ENCODE measurements at regions not wholly inside any gene's neighbourhood (a gene's known extent, or its start where the extent isn't known, plus 50 kb on each side); places are given as distances from the start of the nearest gene placed in this dataset.

DNA sequence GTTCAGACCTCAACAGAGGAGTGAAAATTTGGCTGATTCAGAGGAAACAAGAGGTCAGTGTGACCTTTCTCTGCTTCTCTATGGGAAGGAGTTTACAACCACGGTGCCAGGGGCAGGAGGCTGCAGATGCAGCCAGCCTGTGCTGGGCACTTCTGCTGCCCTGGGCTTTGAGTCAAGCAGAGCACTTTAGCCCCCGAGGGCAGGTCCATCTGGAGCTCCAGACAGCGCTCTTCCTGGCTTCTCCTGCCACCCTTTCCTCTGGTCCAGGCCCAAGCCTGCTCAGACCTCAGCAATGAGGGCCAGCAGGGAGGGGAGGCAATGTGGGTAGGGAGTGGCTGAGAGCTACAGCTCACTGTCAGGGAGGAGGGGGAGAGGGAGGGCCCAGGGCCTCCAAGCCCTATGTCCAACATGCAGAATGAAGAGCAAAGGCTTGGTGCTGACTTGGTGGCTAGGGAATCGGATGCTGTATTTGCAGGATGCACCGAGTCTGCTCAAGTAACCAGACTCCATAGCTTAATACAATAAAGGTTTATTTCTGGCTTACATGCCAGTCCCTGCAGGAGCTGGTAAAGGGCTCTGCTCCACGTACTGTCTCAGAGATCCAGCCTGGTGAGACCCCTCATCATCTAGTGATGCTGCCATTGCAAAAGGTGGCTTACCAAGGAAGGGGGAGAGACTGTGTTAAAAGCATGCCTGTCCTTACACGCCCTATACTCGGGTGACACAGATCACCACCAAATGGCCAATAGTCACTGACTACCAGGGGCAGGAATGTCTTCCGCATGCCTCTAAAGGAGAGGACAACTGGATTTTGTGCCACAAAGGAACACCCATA, 481.6 kb downstream of the RPS24 start:
- TF ChIP-seq, protein P1, sequence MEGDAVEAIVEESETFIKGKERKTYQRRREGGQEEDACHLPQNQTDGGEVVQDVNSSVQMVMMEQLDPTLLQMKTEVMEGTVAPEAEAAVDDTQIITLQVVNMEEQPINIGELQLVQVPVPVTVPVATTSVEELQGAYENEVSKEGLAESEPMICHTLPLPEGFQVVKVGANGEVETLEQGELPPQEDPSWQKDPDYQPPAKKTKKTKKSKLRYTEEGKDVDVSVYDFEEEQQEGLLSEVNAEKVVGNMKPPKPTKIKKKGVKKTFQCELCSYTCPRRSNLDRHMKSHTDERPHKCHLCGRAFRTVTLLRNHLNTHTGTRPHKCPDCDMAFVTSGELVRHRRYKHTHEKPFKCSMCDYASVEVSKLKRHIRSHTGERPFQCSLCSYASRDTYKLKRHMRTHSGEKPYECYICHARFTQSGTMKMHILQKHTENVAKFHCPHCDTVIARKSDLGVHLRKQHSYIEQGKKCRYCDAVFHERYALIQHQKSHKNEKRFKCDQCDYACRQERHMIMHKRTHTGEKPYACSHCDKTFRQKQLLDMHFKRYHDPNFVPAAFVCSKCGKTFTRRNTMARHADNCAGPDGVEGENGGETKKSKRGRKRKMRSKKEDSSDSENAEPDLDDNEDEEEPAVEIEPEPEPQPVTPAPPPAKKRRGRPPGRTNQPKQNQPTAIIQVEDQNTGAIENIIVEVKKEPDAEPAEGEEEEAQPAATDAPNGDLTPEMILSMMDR (conservative IDR thresholded peaks at IDR 0.05 in 1 of 2, IDR thresholded peaks at IDR 0.05 in 1 of 2; ENCODE audit: extremely low read depth in 1 of 2, insufficient read depth in 1 of 2, low read depth in 1 of 2, low read length in 2 of 2) = no peak
- no peak for TF ChIP-seq EZH2 (IDR thresholded peaks at IDR 0.05; ENCODE audit: borderline replicate concordance, low read length)

All from mammary epithelial cell (primary cell).